GM10266 (cell line): ENCODE measurements at regions not wholly inside any gene's neighbourhood (a gene's known extent, or its start where the extent isn't known, plus 50 kb on each side); places are given as distances from the start of the nearest gene placed in this dataset.

ENCODE experiments used
- DNase-seq: peaks from one replicate; pipeline ENCODE4 v3.0.0; 2012; ENCODE audit errors: extremely low spot score
- CTCF ChIP-seq: IDR thresholded peaks from 2 replicates; pipeline ENCODE4 v1.5.1; 2012; ENCODE audit warnings: mild to moderate bottlenecking, low read depth; ENCODE audit not compliant: control insufficient read depth, insufficient read depth; ENCODE audit errors: missing control alignments

GRCh38 chr21:15233611-15234010 lies 168.8 kb upstream of the NRIP1 start:
- no peak for DNase-seq
- no peak for TF ChIP-seq CTCF

GRCh38 chr21:15236111-15236510 lies 171.3 kb upstream of the NRIP1 start:
- DNase-seq, result no peak
- TF ChIP-seq CTCF, result no peak

GRCh38 chr21:15240848-15241247 lies 176.0 kb upstream of the NRIP1 start:
- TF ChIP-seq CTCF, result no peak
- no peak for DNase-seq

GRCh38 chr21:15241997-15242736 lies 177.4 kb upstream of the NRIP1 start:
- DNase-seq, result no peak

GRCh38 chr21:15242906-15243305 lies 178.1 kb upstream of the NRIP1 start:
- no peak for DNase-seq
- no peak for TF ChIP-seq CTCF

More at GRCh38 chr21:15241997-15242736, 177.4 kb upstream of the NRIP1 start:
- TF ChIP-seq CTCF, result no peak

GRCh38 chr21:15243406-15243805 lies 178.6 kb upstream of the NRIP1 start:
- TF ChIP-seq CTCF, result no peak
- DNase-seq, result no peak

- DNase-seq, result no peak
- TF ChIP-seq CTCF, result no peak
Observed at GRCh38 chr21:15247613-15248012, 182.8 kb upstream of the NRIP1 start.
